ENCODE measurements at regions not wholly inside any gene's neighbourhood (a gene's known extent, or its start where the extent isn't known, plus 50 kb on each side); places are given as distances from the start of the nearest gene placed in this dataset.
"Not testable (repeated sequence)": the region's sequence is repeated elsewhere in the genome, so short reads cannot be mapped to it uniquely, and the experiment has no call there.

DNA sequence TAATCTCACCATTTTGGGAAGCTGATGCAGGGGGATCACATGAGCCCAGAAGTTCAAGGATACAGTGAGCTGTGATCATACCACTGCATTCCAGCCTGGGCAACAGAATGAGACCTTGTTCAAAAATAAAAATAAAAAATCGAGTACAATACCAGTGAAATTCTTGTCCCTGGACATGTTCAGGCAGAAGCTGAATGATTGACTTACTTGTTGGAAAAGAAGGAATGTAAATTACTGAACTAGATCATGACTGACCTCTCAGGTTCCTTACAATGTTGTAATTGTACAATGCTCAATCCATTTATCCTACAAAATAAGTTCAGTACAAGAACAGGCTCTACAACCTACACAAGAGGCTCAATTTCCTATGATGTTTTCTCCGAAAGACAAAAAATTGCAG, 1010.4 kb downstream of the TLE1 start:
- H3K4me1 ChIP-seq, result no peaks in the 10 kb centered on the region
- no peak overlapping the region for H3K27ac ChIP-seq
- H3K36me3 ChIP-seq (replicated peaks in 1 of 2; ENCODE audit: insufficient read depth in 1 of 2, low read depth in 2 of 2), result no peaks in the 10 kb centered on the region
- ATAC-seq (no peak), DNase-seq (no peak)
- intact Hi-C loops (cut with DNase I), result no loop called here
- 48 to 57% methylated on average over 2 of the region's 2 CpGs for WGBS, 2 donors
- H3K27me3 ChIP-seq, result no peaks in the 10 kb centered on the region
- no peaks in the 10 kb centered on the region for H3K9me3 ChIP-seq
- H3K4me3 ChIP-seq, result no peak overlapping the region
- TF ChIP-seq POLR2A (IDR thresholded peaks at IDR 0.05), result no peak
- TF ChIP-seq, protein P1, sequence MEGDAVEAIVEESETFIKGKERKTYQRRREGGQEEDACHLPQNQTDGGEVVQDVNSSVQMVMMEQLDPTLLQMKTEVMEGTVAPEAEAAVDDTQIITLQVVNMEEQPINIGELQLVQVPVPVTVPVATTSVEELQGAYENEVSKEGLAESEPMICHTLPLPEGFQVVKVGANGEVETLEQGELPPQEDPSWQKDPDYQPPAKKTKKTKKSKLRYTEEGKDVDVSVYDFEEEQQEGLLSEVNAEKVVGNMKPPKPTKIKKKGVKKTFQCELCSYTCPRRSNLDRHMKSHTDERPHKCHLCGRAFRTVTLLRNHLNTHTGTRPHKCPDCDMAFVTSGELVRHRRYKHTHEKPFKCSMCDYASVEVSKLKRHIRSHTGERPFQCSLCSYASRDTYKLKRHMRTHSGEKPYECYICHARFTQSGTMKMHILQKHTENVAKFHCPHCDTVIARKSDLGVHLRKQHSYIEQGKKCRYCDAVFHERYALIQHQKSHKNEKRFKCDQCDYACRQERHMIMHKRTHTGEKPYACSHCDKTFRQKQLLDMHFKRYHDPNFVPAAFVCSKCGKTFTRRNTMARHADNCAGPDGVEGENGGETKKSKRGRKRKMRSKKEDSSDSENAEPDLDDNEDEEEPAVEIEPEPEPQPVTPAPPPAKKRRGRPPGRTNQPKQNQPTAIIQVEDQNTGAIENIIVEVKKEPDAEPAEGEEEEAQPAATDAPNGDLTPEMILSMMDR (IDR thresholded peaks at IDR 0.05), result no peak

DNA sequence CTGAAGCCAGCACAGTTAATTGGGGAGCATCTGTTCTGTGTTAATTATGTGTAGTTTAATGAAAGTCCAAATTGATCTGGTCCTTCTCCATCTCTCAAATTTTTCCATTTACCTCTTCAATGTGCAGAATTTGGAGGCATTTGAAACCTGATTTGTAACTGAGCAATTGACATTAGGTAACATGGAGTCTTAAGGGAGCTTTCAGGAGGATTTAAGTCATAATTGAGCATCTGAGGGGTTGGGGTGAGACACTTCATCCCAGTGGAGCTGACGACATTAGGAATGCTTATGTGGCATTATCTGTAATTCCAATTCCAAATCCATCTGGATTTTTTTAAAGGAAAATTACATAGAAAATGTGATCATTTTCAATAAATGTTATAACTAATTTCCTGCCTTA, 1015.9 kb downstream of the TLE1 start:
- no peak overlapping the region for H3K27ac ChIP-seq
- intact Hi-C loops (cut with DNase I), result no loop called here
- no peaks in the 10 kb centered on the region for H3K27me3 ChIP-seq
- 59 to 61% methylated on average over 1 of the region's 1 CpG for WGBS, 2 donors
- no peak for ATAC-seq
- TF ChIP-seq POLR2A (IDR thresholded peaks at IDR 0.05), result no peak
- TF ChIP-seq, protein P1 (IDR thresholded peaks at IDR 0.05), result no peak
- peaks cover 0 to 6% (median 0%) of the 10 kb centered on the region in 3 donors for H3K9me3 ChIP-seq
- H3K4me1 ChIP-seq, result no peaks in the 10 kb centered on the region
- DNase-seq, result no peak
- H3K4me3 ChIP-seq, result no peak overlapping the region
- H3K36me3 ChIP-seq (replicated peaks in 1 of 2; ENCODE audit: insufficient read depth in 1 of 2, low read depth in 2 of 2), result no peaks in the 10 kb centered on the region

- DNase-seq (no peak), ATAC-seq (no peak)
- Histone ChIP-seq H3K4me3 (no peak overlapping the region), H3K36me3 (replicated peaks in 1 of 2; ENCODE audit: insufficient read depth in 1 of 2, low read depth in 2 of 2) (no peaks in the 10 kb centered on the region), H3K27me3 (no peaks in the 10 kb centered on the region), H3K27ac (no peak overlapping the region), H3K4me1 (no peaks in the 10 kb centered on the region), H3K9me3 (peaks cover 0 to 6% (median 0%) of the 10 kb centered on the region in 3 donors)
- TF ChIP-seq POLR2A (IDR thresholded peaks at IDR 0.05), result no peak
- TF ChIP-seq, protein P1 (IDR thresholded peaks at IDR 0.05), result no peak
- intact Hi-C loops (cut with DNase I), result no loop called here
These were observed 1023.9 kb downstream of the TLE1 start for GRCh38 chr9:80665479-80665878.

DNA sequence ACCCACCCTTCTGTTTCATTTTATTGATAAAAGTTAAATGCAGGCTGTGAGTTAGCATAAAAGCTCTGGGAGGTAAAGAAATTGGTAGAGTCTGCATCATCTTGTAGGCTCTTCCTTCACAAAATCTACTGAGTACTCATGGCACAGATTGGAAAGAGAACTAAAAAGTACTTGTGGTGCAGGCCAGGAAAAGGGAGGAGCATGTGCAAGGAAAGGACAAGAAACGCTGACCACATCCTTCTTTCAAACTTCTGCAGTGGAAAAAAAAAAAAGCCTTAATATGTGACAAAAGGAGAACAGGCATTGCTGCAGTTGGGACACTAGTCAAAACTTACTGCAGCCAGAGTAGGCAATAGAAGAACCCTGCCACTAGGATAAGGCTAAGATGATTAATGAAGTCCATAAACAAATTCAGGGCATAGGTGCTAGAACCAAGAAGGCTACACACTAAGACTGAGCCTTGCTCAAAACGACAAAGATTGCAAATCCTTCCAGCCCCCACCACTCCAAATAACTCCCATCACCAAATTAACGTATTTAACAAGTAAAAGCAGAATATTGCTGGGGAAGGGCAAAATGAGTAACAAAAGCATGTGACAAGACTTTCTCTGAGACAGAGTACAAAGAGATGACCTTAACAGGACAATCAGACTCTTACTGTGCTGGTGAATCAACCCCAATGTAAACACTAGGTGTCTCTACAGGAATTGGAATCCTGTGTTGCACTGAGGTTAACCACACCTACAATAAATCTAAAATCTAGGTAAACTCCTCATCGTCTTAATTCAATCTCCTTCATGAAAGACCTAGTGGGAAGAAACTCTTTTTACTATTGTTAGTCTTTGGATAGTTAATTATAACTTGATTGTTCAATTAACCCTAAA, 1024.8 kb downstream of the TLE1 start:
- H3K4me1 ChIP-seq, result no peaks in the 10 kb centered on the region
- DNase-seq (no peak), ATAC-seq (no peak)
- H3K9me3 ChIP-seq, result no peaks in the 10 kb centered on the region
- TF ChIP-seq, protein P1 (IDR thresholded peaks at IDR 0.05), result no peak
- no peak for TF ChIP-seq POLR2A (IDR thresholded peaks at IDR 0.05)
- 29 to 51% methylated on average over 4 of the region's 4 CpGs for whole genome bisulfite sequencing, 2 donors
- H3K36me3 ChIP-seq (replicated peaks in 1 of 2; ENCODE audit: insufficient read depth in 1 of 2, low read depth in 2 of 2), result no peaks in the 10 kb centered on the region
- H3K27ac ChIP-seq, result no peak overlapping the region
- no peaks in the 10 kb centered on the region for H3K27me3 ChIP-seq
- no peak overlapping the region for H3K4me3 ChIP-seq
- intact Hi-C loops (cut with DNase I), result no loop called here

DNA sequence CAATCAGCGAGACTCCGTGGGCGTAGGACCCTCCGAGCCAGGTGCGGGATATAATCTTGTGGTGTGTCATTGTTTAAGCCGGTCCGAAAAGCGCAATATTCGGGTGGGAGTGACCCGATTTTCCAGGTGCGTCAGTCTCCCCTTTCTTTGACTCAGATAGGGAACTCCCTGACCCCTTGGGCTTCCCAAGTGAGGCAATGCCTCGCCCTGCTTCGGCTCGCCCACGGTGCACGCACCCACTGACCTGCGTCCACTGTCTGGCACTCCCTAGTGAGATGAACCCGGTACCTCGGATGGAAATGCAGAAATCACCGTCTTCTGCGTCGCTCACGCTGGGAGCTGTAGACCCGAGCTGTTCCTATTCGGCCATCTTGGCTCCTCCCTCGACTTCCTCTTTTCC, 1029.6 kb downstream of the TLE1 start:
- H3K36me3 ChIP-seq (replicated peaks in 1 of 2; ENCODE audit: insufficient read depth in 1 of 2, low read depth in 2 of 2); H3K9me3 ChIP-seq; H3K4me1 ChIP-seq; H3K27me3 ChIP-seq; H3K4me3 ChIP-seq; H3K27ac ChIP-seq; DNase-seq; ATAC-seq; intact Hi-C loops (cut with DNase I): not testable (repeated sequence)
- 88 to 89% methylated on average over 20 to 26 of the region's 26 CpGs for WGBS, 2 donors

All from body of pancreas (tissue), 4 donors.